ENCODE measurements at regions not wholly inside any gene's neighbourhood (a gene's known extent, or its start where the extent isn't known, plus 50 kb on each side); places are given as distances from the start of the nearest gene placed in this dataset.

- TF ChIP-seq SIN3A (IDR thresholded peaks at IDR 0.05; ENCODE audit: borderline replicate concordance, insufficient read depth, low read depth, low read length): no peak
- TF ChIP-seq CTCF (IDR thresholded peaks at IDR 0.05): no peak
- no peak for TF ChIP-seq REST (IDR thresholded peaks at IDR 0.05; ENCODE audit: insufficient read depth in 1 of 2, low read depth in 2 of 2, low read length in 1 of 2)
- no peak for TF ChIP-seq POLR2AphosphoS5 (IDR thresholded peaks at IDR 0.05; ENCODE audit: low read depth, low read length)
- no peak for TF ChIP-seq TCF7L2 (IDR thresholded peaks at IDR 0.05; ENCODE audit: low read depth, low read length)
These were observed 151.9 kb upstream of the ARPP21 start for GRCh38 chr3:35487376-35487775.
